ENCODE measurements at regions not wholly inside any gene's neighbourhood (a gene's known extent, or its start where the extent isn't known, plus 50 kb on each side); places are given as distances from the start of the nearest gene placed in this dataset.

DNA sequence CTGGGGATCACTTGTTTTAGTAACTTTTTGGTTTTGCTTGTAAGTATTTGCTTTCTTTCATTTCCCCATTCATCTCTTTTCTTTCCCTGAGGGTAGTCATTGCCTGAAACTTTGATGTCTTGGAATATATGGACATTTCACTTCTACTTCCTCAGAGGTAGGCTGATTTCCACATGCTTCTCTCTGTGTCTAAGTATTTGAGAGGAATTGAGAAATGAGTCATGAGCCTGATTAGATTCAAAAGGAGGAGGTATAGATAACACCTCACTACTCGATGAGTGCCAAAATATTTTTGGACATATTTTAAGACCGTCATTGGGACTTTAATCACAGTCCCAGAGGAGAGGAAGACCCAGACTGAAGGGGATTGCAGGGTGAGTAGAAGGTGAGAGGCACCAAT lies 480.1 kb upstream of the SGO1 start:
- intact Hi-C loops (cut with micrococcal nuclease) (loop anchor here (5.0 kb wide), 1 partner anchor 154 kb away; no protein-coding TSS in a partner anchor), dilution Hi-C loops (cut with HindIII; ENCODE audit: low sequenced_read_pairs, unreplicated experiment) (no loop called here), in situ Hi-C loops (cut with MboI; ENCODE audit: low sequenced_read_pairs) (no loop called here)
- POLR2A ChIA-PET (ENCODE audit: unreplicated experiment), result no interaction called here
- no peak overlapping the region for H3K9ac ChIP-seq (ENCODE audit: low read depth, low read length)
- no peak overlapping the region for H3K56ac ChIP-seq (ENCODE audit: extremely low read depth, insufficient read depth, low read length)
- no peak overlapping the region for H2AK5ac ChIP-seq (ENCODE audit: low read depth, low read length)
- no peaks in the 10 kb centered on the region for H3K27me3 ChIP-seq (ENCODE audit: control insufficient read depth, insufficient read depth, low read length)
- no peak overlapping the region for H3K18ac ChIP-seq (ENCODE audit: low read depth, low read length)
- no peak overlapping the region for H3K14ac ChIP-seq (replicated peaks; ENCODE audit: low read depth, low read length)
- no peaks in the 10 kb centered on the region for H3K79me1 ChIP-seq (ENCODE audit: low read depth in 1 of 2, low read length in 2 of 2)
- H3K23ac ChIP-seq (ENCODE audit: low read depth, low read length), result no peak overlapping the region
- TF ChIP-seq CEBPB (IDR thresholded peaks at IDR 0.05; ENCODE audit: low read depth, low read length) (no peak), MXI1 (IDR thresholded peaks at IDR 0.05; ENCODE audit: borderline replicate concordance, low read depth, low read length) (no peak), SMC3 (IDR thresholded peaks at IDR 0.05; ENCODE audit: low read depth, low read length) (no peak), RAD21 (IDR thresholded peaks at IDR 0.05; ENCODE audit: low read length) (no peak), FOS (IDR thresholded peaks at IDR 0.05; ENCODE audit: low read depth, low read length) (no peak)
- TF ChIP-seq, protein P1, sequence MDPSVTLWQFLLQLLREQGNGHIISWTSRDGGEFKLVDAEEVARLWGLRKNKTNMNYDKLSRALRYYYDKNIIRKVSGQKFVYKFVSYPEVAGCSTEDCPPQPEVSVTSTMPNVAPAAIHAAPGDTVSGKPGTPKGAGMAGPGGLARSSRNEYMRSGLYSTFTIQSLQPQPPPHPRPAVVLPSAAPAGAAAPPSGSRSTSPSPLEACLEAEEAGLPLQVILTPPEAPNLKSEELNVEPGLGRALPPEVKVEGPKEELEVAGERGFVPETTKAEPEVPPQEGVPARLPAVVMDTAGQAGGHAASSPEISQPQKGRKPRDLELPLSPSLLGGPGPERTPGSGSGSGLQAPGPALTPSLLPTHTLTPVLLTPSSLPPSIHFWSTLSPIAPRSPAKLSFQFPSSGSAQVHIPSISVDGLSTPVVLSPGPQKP (IDR thresholded peaks at IDR 0.05; ENCODE audit: borderline replicate concordance, low read depth, low read length), result no peak
- TF ChIP-seq, protein P2, sequence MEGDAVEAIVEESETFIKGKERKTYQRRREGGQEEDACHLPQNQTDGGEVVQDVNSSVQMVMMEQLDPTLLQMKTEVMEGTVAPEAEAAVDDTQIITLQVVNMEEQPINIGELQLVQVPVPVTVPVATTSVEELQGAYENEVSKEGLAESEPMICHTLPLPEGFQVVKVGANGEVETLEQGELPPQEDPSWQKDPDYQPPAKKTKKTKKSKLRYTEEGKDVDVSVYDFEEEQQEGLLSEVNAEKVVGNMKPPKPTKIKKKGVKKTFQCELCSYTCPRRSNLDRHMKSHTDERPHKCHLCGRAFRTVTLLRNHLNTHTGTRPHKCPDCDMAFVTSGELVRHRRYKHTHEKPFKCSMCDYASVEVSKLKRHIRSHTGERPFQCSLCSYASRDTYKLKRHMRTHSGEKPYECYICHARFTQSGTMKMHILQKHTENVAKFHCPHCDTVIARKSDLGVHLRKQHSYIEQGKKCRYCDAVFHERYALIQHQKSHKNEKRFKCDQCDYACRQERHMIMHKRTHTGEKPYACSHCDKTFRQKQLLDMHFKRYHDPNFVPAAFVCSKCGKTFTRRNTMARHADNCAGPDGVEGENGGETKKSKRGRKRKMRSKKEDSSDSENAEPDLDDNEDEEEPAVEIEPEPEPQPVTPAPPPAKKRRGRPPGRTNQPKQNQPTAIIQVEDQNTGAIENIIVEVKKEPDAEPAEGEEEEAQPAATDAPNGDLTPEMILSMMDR (conservative IDR thresholded peaks at IDR 0.05; ENCODE audit: low read depth, low read length), result no peak
- no peak overlapping the region for H3K4me3 ChIP-seq (ENCODE audit: insufficient read depth, low read depth, low read length)
- H3K4me2 ChIP-seq (ENCODE audit: low read depth, low read length), result no peak overlapping the region
- no peak overlapping the region for H2BK20ac ChIP-seq (ENCODE audit: low read depth, low read length)
- no peak overlapping the region for H4K91ac ChIP-seq (ENCODE audit: insufficient read depth, low read depth, low read length)
- no peak overlapping the region for H4K8ac ChIP-seq (ENCODE audit: low read depth in 2 of 2, low read length in 2 of 2)
- H2BK15ac ChIP-seq (ENCODE audit: low read depth, low read length), result no peak overlapping the region
- no CpG with 5 or more reads among the region's 2 CpGs for WGBS, 2 experiments (ENCODE audit: extremely low coverage in 2 of 2, insufficient read length in 1 of 2)
- ATAC-seq (ENCODE audit: low read depth) (no peak), DNase-seq (no peak)
- H2BK120ac ChIP-seq (ENCODE audit: low read depth, low read length), result no peak overlapping the region
- H2BK5ac ChIP-seq (ENCODE audit: low read depth, low read length, poor library complexity, severe bottlenecking), result no peak overlapping the region
- no peaks in the 10 kb centered on the region for H3K9me3 ChIP-seq (ENCODE audit: control insufficient read depth, insufficient read depth, low read length)
- CTCF ChIA-PET, result no interaction called here
- BruUV-seq (replicated peaks), result no TSS peak
- H4K5ac ChIP-seq (ENCODE audit: low read depth, low read length), result no peak overlapping the region
- no peak overlapping the region for H2AFZ ChIP-seq (replicated peaks; ENCODE audit: low read length, poor library complexity)
- no peak overlapping the region for H2AK9ac ChIP-seq (replicated peaks; ENCODE audit: low read depth, low read length, poor library complexity)
- H3K4ac ChIP-seq (ENCODE audit: low read depth, low read length), result no peak overlapping the region
- no peak overlapping the region for H3K27ac ChIP-seq (ENCODE audit: insufficient read depth, low read length)
- H3K4me1 ChIP-seq (ENCODE audit: control insufficient read depth, insufficient read depth, low read length), result no peaks in the 10 kb centered on the region
- no peaks in the 10 kb centered on the region for H3K36me3 ChIP-seq (ENCODE audit: control insufficient read depth, insufficient read depth, low read length)
- no peaks in the 10 kb centered on the region for H3K9me1 ChIP-seq (ENCODE audit: insufficient read depth, low read length)
- no peaks in the 10 kb centered on the region for H4K20me1 ChIP-seq (ENCODE audit: insufficient read depth, low read length)
